Endothelial cell of umbilical vein (primary cell): ENCODE measurements at regions not wholly inside any gene's neighbourhood (a gene's known extent, or its start where the extent isn't known, plus 50 kb on each side); places are given as distances from the start of the nearest gene placed in this dataset.

ENCODE experiments used
- CTCF ChIP-seq, 2 donors: IDR thresholded peaks; 1 replicate in 1 of 2; 2 replicates in 1 of 2; pipeline ENCODE4 v1.5.1; 2011; ENCODE audit warnings: low read length in 2 of 2, mild to moderate bottlenecking in 2 of 2, moderate library complexity in 2 of 2, control low read depth in 1 of 2, inconsistent platforms in 1 of 2, low read depth in 1 of 2; ENCODE audit not compliant: insufficient read depth in 1 of 2; ENCODE audit errors: extremely low read depth in 1 of 2
- EZH2 ChIP-seq: IDR thresholded peaks from 2 replicates; pipeline ENCODE4 v1.6.1; 2012; ENCODE audit warnings: borderline replicate concordance, low read depth, mild to moderate bottlenecking, moderate library complexity, low read length, inconsistent platforms; ENCODE audit not compliant: severe bottlenecking
- FOS ChIP-seq: IDR thresholded peaks from 2 replicates; pipeline ENCODE4 v1.6.1; 2011; ENCODE audit warnings: mild to moderate bottlenecking, low read length, moderate library complexity, borderline replicate concordance; ENCODE audit not compliant: insufficient read depth
- GATA2 ChIP-seq: IDR thresholded peaks from 2 replicates; pipeline ENCODE4 v1.7.0; 2011; ENCODE audit warnings: low read depth, mild to moderate bottlenecking, moderate library complexity, mixed read lengths, low read length; ENCODE audit not compliant: insufficient read length, insufficient read depth
- JUN ChIP-seq: IDR thresholded peaks from 2 replicates; pipeline ENCODE4 v1.6.1; 2011; ENCODE audit warnings: borderline replicate concordance, low read depth; ENCODE audit not compliant: insufficient read length, insufficient read depth
- MAX ChIP-seq: IDR thresholded peaks from 2 replicates; pipeline ENCODE4 v1.6.1; 2011; ENCODE audit not compliant: insufficient read depth, insufficient read length
- MYC ChIP-seq: IDR thresholded peaks from one replicate; pipeline ENCODE4 v1.6.1; 2011; ENCODE audit warnings: mild to moderate bottlenecking, low read depth, low read length
- POLR2A ChIP-seq: IDR thresholded peaks from 2 replicates; pipeline ENCODE4 v1.6.1; 2012; ENCODE audit warnings: low read depth, mild to moderate bottlenecking, control low read depth, low read length
- POLR2AphosphoS5 ChIP-seq: IDR thresholded peaks from 2 replicates; pipeline ENCODE4 v1.6.1; 2012; ENCODE audit warnings: low read depth, mild to moderate bottlenecking, control low read depth, low read length, moderate library complexity; ENCODE audit not compliant: insufficient read depth

GRCh38 chr14:38363217-38363616, 107.3 kb upstream of the CLEC14A start:
- no peak for TF ChIP-seq CTCF (IDR thresholded peaks at IDR 0.05; ENCODE audit: extremely low read depth in 1 of 2, insufficient read depth in 1 of 2, low read depth in 1 of 2, low read length in 2 of 2)
- TF ChIP-seq MAX: no peak
- TF ChIP-seq POLR2A: no peak
- TF ChIP-seq POLR2AphosphoS5: no peak
- TF ChIP-seq EZH2: no peak
- no peak for TF ChIP-seq MYC
- no peak for TF ChIP-seq JUN
- no peak for TF ChIP-seq FOS
- TF ChIP-seq GATA2: no peak
